SK-N-SH treated with all-trans-retinoic acid at 6 μM for 48 hours (cell line): ENCODE measurements at regions not wholly inside any gene's neighbourhood (a gene's known extent, or its start where the extent isn't known, plus 50 kb on each side); places are given as distances from the start of the nearest gene placed in this dataset.

Experiments used
- ATAC-seq: fragments of 200-7000 bp; cut with Tn5 transposase; 3 replicates; pipeline ENCODE4 v1.9.1; 2020; ENCODE audit warnings: mild to moderate bottlenecking, moderate library complexity
- ARNTL ChIP-seq: fragments of 450-650 bp; formaldehyde crosslinking; IDR thresholded peaks from 2 replicates; pipeline ENCODE4 v1.5.0; 2020; ENCODE audit warnings: low read depth, mild to moderate bottlenecking, moderate library complexity, borderline replicate concordance
- BACH2 ChIP-seq: fragments of 250-450 bp; sonication (Bioruptor Pico); IDR thresholded peaks from 2 replicates; pipeline ENCODE4 v1.9.0; 2021; ENCODE audit warnings: mild to moderate bottlenecking, borderline replicate concordance
- CSDC2 ChIP-seq: fragments of 250-450 bp; sonication (Bioruptor Pico); IDR thresholded peaks from 2 replicates; pipeline ENCODE4 v1.5.0; 2020; ENCODE audit warnings: mild to moderate bottlenecking, moderate library complexity
- CSRNP3 ChIP-seq: fragments of 250-450 bp; sonication (Bioruptor Pico); IDR thresholded peaks from 2 replicates; pipeline ENCODE4 v1.5.1; 2021; ENCODE audit warnings: mild to moderate bottlenecking, moderate library complexity
- ESRRG ChIP-seq: fragments of 250-450 bp; sonication (Bioruptor Pico); IDR thresholded peaks from 2 replicates; pipeline ENCODE4 v1.6.1; 2021; ENCODE audit warnings: mild to moderate bottlenecking
- GLIS3 ChIP-seq: fragments of 250-450 bp; sonication (Bioruptor Pico); IDR thresholded peaks from 2 replicates; pipeline ENCODE4 v1.5.0; 2020; ENCODE audit warnings: mild to moderate bottlenecking, moderate library complexity
- ISL1 ChIP-seq: fragments of 250-450 bp; sonication (Bioruptor Pico); IDR thresholded peaks from 2 replicates; pipeline ENCODE4 v2.1.2; 2022; ENCODE audit warnings: mild to moderate bottlenecking, moderate library complexity
- OSR1 ChIP-seq: fragments of 250-450 bp; sonication (Bioruptor Pico); IDR thresholded peaks from 2 replicates; pipeline ENCODE4 v1.8.0; 2022; ENCODE audit warnings: moderate library complexity, mild to moderate bottlenecking, inconsistent platforms
- PATZ1 ChIP-seq: fragments of 250-450 bp; sonication (Bioruptor Pico); IDR thresholded peaks from 2 replicates; pipeline ENCODE4 v1.8.0; 2020; ENCODE audit warnings: mild to moderate bottlenecking, moderate library complexity, borderline replicate concordance
- POU6F1 ChIP-seq: fragments of 250-450 bp; sonication (Bioruptor Pico); IDR thresholded peaks from 2 replicates; pipeline ENCODE4 v1.8.0; 2021; ENCODE audit warnings: low read depth, mild to moderate bottlenecking, moderate library complexity, borderline replicate concordance
- PPARA ChIP-seq: fragments of 250-450 bp; sonication (Bioruptor Pico); IDR thresholded peaks from 2 replicates; pipeline ENCODE4 v1.5.0; 2020; ENCODE audit warnings: mild to moderate bottlenecking, borderline replicate concordance
- RARB ChIP-seq: fragments of 250-450 bp; sonication (Bioruptor Pico); IDR thresholded peaks from 2 replicates; pipeline ENCODE4 v1.8.0; 2021; ENCODE audit warnings: mild to moderate bottlenecking, moderate library complexity
- SNAI2 ChIP-seq: fragments of 250-450 bp; sonication (Bioruptor Pico); IDR thresholded peaks from 2 replicates; pipeline ENCODE4 v1.5.0; 2020; ENCODE audit warnings: mild to moderate bottlenecking, moderate library complexity
- TCF4 ChIP-seq: fragments of 250-450 bp; sonication (Bioruptor Pico); IDR thresholded peaks from 2 replicates; pipeline ENCODE4 v1.8.0; 2021; ENCODE audit warnings: mild to moderate bottlenecking, moderate library complexity, borderline replicate concordance
- TOX ChIP-seq: fragments of 250-450 bp; sonication (Bioruptor Pico); IDR thresholded peaks from 2 replicates; pipeline ENCODE4 v1.8.0; 2021; ENCODE audit warnings: mild to moderate bottlenecking, moderate library complexity, borderline replicate concordance
- TSHZ2 ChIP-seq: fragments of 250-450 bp; sonication (Bioruptor Pico); IDR thresholded peaks from 2 replicates; pipeline ENCODE4 v1.5.0; 2020; ENCODE audit warnings: mild to moderate bottlenecking, moderate library complexity
- ZC3H10 ChIP-seq: fragments of 250-450 bp; sonication (Bioruptor Pico); IDR thresholded peaks from 2 replicates; pipeline ENCODE4 v1.5.1; 2021; ENCODE audit warnings: mild to moderate bottlenecking, moderate library complexity
- ZFP3 ChIP-seq: fragments of 250-450 bp; sonication (Bioruptor Pico); IDR thresholded peaks from 2 replicates; pipeline ENCODE4 v1.5.0; 2020; ENCODE audit warnings: mild to moderate bottlenecking, moderate library complexity
- ZFP30 ChIP-seq: fragments of 450-650 bp; formaldehyde crosslinking; IDR thresholded peaks from 2 replicates; pipeline ENCODE4 v1.5.0; 2022; ENCODE audit warnings: mild to moderate bottlenecking, moderate library complexity
- ZNF565 ChIP-seq: fragments of 450-650 bp; formaldehyde crosslinking; conservative IDR thresholded peaks from 2 replicates; pipeline ENCODE4 v1.5.0; 2020; ENCODE audit warnings: low read depth, mild to moderate bottlenecking, moderate library complexity
- ZNF70 ChIP-seq: fragments of 450-650 bp; formaldehyde crosslinking; IDR thresholded peaks from 2 replicates; pipeline ENCODE4 v1.5.0; 2020; ENCODE audit warnings: mild to moderate bottlenecking, moderate library complexity
- ZNF8 ChIP-seq: fragments of 450-650 bp; formaldehyde crosslinking; IDR thresholded peaks from 2 replicates; pipeline ENCODE4 v1.5.0; 2020; ENCODE audit warnings: mild to moderate bottlenecking, moderate library complexity
- TF ChIP-seq, protein P1 (sequence below): fragments of 250-450 bp; sonication (Bioruptor Pico); IDR thresholded peaks from 2 replicates; pipeline ENCODE4 v1.5.1; 2020; ENCODE audit warnings: low read depth, mild to moderate bottlenecking, moderate library complexity

DNA sequence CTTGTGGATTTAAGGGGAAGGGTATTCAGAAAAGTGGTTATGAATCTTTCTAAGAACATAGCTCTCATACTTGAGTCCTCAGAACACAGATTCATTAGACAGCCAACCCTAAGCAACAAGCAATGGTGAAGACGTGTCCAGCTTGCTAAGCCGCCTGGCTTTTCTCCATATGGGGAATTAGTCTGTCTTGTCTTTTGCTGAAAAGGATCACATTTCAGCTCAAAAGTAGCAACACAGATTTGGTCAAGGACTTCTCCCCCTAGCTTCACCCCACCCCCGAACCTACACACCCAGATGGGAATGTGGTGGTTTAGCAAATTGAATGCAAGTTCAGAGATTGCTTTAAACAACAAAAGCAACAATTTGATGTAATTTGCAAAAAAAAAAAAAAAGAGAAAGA is 103.3 kb upstream of the RASGEF1B start:
- TF ChIP-seq ZFP3 (CRISPR knock-in tag) (no peak), CSDC2 (CRISPR knock-in tag) (no peak), ISL1 (CRISPR knock-in tag) (no peak), ARNTL (CRISPR knock-in tag) (no peak), BACH2 (no peak), ZC3H10 (CRISPR knock-in tag) (no peak), RARB (CRISPR knock-in tag) (no peak), ZNF565 (CRISPR knock-in tag) (no peak), TSHZ2 (CRISPR knock-in tag) (no peak), ZFP30 (CRISPR knock-in tag) (no peak), GLIS3 (CRISPR knock-in tag) (no peak), ZNF70 (no peak), SNAI2 (CRISPR knock-in tag) (no peak), POU6F1 (CRISPR knock-in tag) (no peak), TOX (no peak), TCF4 (CRISPR knock-in tag) (no peak), ESRRG (no peak), ZNF8 (no peak)
- TF ChIP-seq, protein P1, sequence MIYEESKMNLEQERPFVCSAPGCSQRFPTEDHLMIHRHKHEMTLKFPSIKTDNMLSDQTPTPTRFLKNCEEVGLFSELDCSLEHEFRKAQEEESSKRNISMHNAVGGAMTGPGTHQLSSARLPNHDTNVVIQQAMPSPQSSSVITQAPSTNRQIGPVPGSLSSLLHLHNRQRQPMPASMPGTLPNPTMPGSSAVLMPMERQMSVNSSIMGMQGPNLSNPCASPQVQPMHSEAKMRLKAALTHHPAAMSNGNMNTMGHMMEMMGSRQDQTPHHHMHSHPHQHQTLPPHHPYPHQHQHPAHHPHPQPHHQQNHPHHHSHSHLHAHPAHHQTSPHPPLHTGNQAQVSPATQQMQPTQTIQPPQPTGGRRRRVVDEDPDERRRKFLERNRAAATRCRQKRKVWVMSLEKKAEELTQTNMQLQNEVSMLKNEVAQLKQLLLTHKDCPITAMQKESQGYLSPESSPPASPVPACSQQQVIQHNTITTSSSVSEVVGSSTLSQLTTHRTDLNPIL (CRISPR knock-in tag), result no peak
- no peak for ATAC-seq

- no peak for ATAC-seq
- TF ChIP-seq CSRNP3 (CRISPR knock-in tag), result no peak
- TF ChIP-seq TSHZ2 (CRISPR knock-in tag), result no peak
- no peak for TF ChIP-seq PPARA
- no peak for TF ChIP-seq ZFP3 (CRISPR knock-in tag)
Observed at GRCh38 chr4:81573840-81574239, 102.1 kb upstream of the RASGEF1B start.

DNA sequence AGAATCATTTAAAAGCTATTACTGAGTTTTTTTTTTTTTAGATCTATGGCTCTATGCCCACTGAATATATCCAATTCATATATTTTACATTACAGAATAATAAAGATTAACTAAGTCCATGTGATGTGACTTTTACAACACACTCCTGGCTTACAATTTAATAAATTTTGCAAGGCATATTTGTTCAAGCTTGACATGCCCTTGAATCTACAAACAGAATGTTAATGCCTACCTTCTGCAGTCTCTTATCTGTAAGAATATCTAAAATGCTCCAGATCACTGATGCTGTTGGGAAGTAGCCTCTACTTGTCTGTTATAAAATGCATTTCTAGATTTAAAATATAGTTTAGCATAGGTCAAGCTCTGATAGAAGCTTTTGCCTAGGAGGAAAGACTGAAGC is 100.7 kb upstream of the RASGEF1B start:
- TF ChIP-seq TCF4 (CRISPR knock-in tag), result no peak
- no peak for ATAC-seq

DNA sequence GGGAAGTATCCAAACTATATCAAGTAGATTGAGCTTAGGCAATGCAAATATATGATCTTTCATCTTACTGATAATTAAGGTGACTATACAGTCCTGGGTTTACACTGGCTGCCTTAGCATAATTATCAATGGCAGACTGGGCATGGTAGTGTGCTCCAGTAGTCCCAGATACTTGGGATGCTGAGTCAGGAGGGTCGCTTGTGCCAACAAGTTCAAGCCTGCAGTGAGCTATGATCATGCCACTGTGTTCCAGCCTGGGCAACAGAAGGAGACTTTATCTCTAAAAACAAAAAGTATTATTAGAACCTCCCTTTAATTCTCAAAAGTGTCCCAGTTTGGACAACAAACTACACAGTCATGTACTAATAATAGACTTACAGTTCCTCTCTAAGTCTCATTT is 99.4 kb upstream of the RASGEF1B start:
- no peak for ATAC-seq
- TF ChIP-seq OSR1 (CRISPR knock-in tag), result no peak
- no peak for TF ChIP-seq BACH2
- no peak for TF ChIP-seq PATZ1
- no peak for TF ChIP-seq GLIS3 (CRISPR knock-in tag)
- no peak for TF ChIP-seq ZNF8
- no peak for TF ChIP-seq ZC3H10 (CRISPR knock-in tag)
- TF ChIP-seq RARB (CRISPR knock-in tag), result no peak
- TF ChIP-seq ZNF565 (CRISPR knock-in tag), result no peak
- TF ChIP-seq ZFP3 (CRISPR knock-in tag), result no peak
- no peak for TF ChIP-seq TOX
- no peak for TF ChIP-seq ZFP30 (CRISPR knock-in tag)
- TF ChIP-seq ARNTL (CRISPR knock-in tag), result no peak
- no peak for TF ChIP-seq ISL1 (CRISPR knock-in tag)
- no peak for TF ChIP-seq SNAI2 (CRISPR knock-in tag)
- TF ChIP-seq TCF4 (CRISPR knock-in tag), result no peak
- TF ChIP-seq ZNF70, result no peak
